ENCODE measurements at regions not wholly inside any gene's neighbourhood (a gene's known extent, or its start where the extent isn't known, plus 50 kb on each side); places are given as distances from the start of the nearest gene placed in this dataset.

DNA sequence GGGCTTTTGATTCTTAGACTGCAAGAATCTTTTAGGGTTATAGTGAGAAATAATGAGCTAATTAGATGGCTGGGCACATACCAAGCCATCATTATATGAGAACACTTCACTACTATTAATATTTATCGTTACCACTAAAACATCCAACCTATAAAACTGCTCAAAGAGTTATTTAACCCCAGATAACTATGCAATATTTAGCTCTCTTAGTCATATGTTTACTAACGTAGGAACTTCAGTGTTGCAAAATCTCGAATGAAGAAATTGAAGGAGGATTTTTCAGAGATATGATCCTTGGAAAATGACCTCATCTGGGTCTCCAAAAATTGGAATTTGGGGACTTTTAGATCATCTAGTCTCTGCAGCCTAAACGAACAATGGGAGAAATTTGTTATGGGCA is 265.0 kb upstream of the RPS6KA3 start:
- Histone ChIP-seq H3K4me3 (no peak overlapping the region), H3K36me3 (no peaks in the 10 kb centered on the region), H3K27me3 (peaks cover 0 to 58% (median 0%) of the 10 kb centered on the region in 9 donors), H3K27ac (no peak overlapping the region), H3K9me3 (no peaks in the 10 kb centered on the region), H3K4me1 (peaks cover 0 to 4% (median 0%) of the 10 kb centered on the region in 12 donors)
- DNase-seq (no peak), ATAC-seq (no peak)
- 50 to 79% (median 59%) methylated on average over 4 of the region's 4 CpGs for WGBS, 4 donors
- TF ChIP-seq CTCF (IDR thresholded peaks at IDR 0.05): no peak
- no peak for TF ChIP-seq POLR2A (IDR thresholded peaks at IDR 0.05)
- intact Hi-C loops (cut with DNase I): loop anchor here in 7 of 10 donors (2.0 to 10.0 kb wide), 5 partner anchors 946 to 1216 kb away; no protein-coding TSS in a partner anchor

GRCh38 chrX:20530406-20530921 is 263.8 kb upstream of the RPS6KA3 start:
- DNase-seq (peak in 3 of 5 donors; percentile 31 to 37 (median 33)), ATAC-seq (peak in 2 of 4 donors; percentile 33 to 71)
- intact Hi-C loops (cut with DNase I): loop anchor here in 7 of 10 donors (2.0 to 10.0 kb wide), 5 partner anchors 947 to 1217 kb away; no protein-coding TSS in a partner anchor
- peaks cover 0 to 55% (median 0%) of the 10 kb centered on the region in 9 donors for H3K27me3 ChIP-seq
- H3K4me3 ChIP-seq: peak overlapping the region in 7 of 12 donors; percentile 10 to 43 (median 24)
- H3K4me1 ChIP-seq: peaks cover 0 to 4% (median 0%) of the 10 kb centered on the region in 12 donors
- TF ChIP-seq CTCF (IDR thresholded peaks at IDR 0.05) (peak; percentile 44 to 81 (median 63)), POLR2A (IDR thresholded peaks at IDR 0.05) (no peak)
- WGBS, 4 donors: 2 to 12% (median 7%) methylated on average over 9 of the region's 9 CpGs
- no peaks in the 10 kb centered on the region for H3K9me3 ChIP-seq
- no peaks in the 10 kb centered on the region for H3K36me3 ChIP-seq
- H3K27ac ChIP-seq: peak overlapping the region in 3 of 12 donors; percentile 7 to 34 (median 29)

GRCh38 chrX:20529711-20530110 is 263.0 kb upstream of the RPS6KA3 start:
- H3K9me3 ChIP-seq: no peaks in the 10 kb centered on the region
- peak overlapping the region in 3 of 12 donors; percentile 7 to 34 (median 29) for H3K27ac ChIP-seq
- ATAC-seq: no peak
- H3K36me3 ChIP-seq: no peaks in the 10 kb centered on the region
- no peak for TF ChIP-seq POLR2A (IDR thresholded peaks at IDR 0.05)
- TF ChIP-seq CTCF (IDR thresholded peaks at IDR 0.05): no peak
- intact Hi-C loops (cut with DNase I): loop anchor here (2.0 to 10.0 kb wide), 9 partner anchors 948 to 1448 kb away; no protein-coding TSS in a partner anchor
- H3K4me1 ChIP-seq: peaks cover 0 to 4% (median 0%) of the 10 kb centered on the region in 12 donors
- H3K4me3 ChIP-seq: peak overlapping the region in 3 of 12 donors; percentile 16 to 38 (median 34)
- WGBS, 4 donors: 6 to 32% (median 20%) methylated on average over 1 of the region's 1 CpG
- H3K27me3 ChIP-seq: peaks cover 0 to 51% (median 0%) of the 10 kb centered on the region in 9 donors
- no peak for DNase-seq

- H3K27me3 ChIP-seq: peaks cover 0 to 51% (median 0%) of the 10 kb centered on the region in 9 donors
- no peak for DNase-seq
- no peak overlapping the region for H3K27ac ChIP-seq
- H3K4me1 ChIP-seq: peaks cover 0 to 4% (median 0%) of the 10 kb centered on the region in 12 donors
- ATAC-seq: no peak
- no peaks in the 10 kb centered on the region for H3K36me3 ChIP-seq
- H3K9me3 ChIP-seq: no peaks in the 10 kb centered on the region
- intact Hi-C loops (cut with DNase I): loop anchor here in 9 of 10 donors (2.0 to 10.0 kb wide), 8 partner anchors 948 to 1448 kb away; no protein-coding TSS in a partner anchor
- 11 to 24% (median 18%) methylated on average over 9 of the region's 9 CpGs for WGBS, 4 donors
- TF ChIP-seq POLR2A (IDR thresholded peaks at IDR 0.05): no peak
- no peak for TF ChIP-seq CTCF (IDR thresholded peaks at IDR 0.05)
- H3K4me3 ChIP-seq: no peak overlapping the region
Observed at GRCh38 chrX:20529301-20529700, 262.6 kb upstream of the RPS6KA3 start.
